ENCODE measurements at regions not wholly inside any gene's neighbourhood (a gene's known extent, or its start where the extent isn't known, plus 50 kb on each side); places are given as distances from the start of the nearest gene placed in this dataset.

DNA sequence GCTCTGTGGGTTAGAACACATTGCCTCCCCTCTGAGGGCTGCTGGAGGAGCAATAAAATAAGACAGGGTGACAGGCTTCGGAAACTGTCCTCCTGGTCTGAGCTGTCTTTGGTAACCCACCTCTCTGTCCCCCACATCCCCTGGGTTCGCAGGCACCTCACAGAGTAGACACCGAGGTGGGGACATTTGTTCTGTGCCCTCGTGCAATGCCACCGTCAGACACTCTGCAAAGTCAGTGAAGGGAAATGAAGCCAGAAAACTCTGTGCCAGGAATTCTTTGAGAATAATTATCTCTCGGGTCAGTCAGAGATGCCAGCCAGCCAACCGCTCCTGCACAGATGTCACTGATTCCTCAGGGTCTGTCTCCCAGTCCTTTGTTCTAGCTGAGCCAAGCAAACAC, 493.6 kb downstream of the FOXO1 start:
- H3K36me3 Mint-ChIP-seq (ENCODE audit: low read depth), result no peaks in the 10 kb centered on the region
- H3K27me3 Mint-ChIP-seq (ENCODE audit: low read depth), result peaks cover 17% of the 10 kb centered on the region
- H3K27ac Mint-ChIP-seq, result no peak overlapping the region
- no peak overlapping the region for H3K4me3 Mint-ChIP-seq
- H3K9me3 Mint-ChIP-seq, result no peaks in the 10 kb centered on the region
- H3K4me1 Mint-ChIP-seq, result peaks cover 39% of the 10 kb centered on the region
- TF ChIP-seq, protein P1, sequence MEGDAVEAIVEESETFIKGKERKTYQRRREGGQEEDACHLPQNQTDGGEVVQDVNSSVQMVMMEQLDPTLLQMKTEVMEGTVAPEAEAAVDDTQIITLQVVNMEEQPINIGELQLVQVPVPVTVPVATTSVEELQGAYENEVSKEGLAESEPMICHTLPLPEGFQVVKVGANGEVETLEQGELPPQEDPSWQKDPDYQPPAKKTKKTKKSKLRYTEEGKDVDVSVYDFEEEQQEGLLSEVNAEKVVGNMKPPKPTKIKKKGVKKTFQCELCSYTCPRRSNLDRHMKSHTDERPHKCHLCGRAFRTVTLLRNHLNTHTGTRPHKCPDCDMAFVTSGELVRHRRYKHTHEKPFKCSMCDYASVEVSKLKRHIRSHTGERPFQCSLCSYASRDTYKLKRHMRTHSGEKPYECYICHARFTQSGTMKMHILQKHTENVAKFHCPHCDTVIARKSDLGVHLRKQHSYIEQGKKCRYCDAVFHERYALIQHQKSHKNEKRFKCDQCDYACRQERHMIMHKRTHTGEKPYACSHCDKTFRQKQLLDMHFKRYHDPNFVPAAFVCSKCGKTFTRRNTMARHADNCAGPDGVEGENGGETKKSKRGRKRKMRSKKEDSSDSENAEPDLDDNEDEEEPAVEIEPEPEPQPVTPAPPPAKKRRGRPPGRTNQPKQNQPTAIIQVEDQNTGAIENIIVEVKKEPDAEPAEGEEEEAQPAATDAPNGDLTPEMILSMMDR (IDR thresholded peaks at IDR 0.05; ENCODE audit: unreplicated experiment in 3 of 3), result no peak

DNA sequence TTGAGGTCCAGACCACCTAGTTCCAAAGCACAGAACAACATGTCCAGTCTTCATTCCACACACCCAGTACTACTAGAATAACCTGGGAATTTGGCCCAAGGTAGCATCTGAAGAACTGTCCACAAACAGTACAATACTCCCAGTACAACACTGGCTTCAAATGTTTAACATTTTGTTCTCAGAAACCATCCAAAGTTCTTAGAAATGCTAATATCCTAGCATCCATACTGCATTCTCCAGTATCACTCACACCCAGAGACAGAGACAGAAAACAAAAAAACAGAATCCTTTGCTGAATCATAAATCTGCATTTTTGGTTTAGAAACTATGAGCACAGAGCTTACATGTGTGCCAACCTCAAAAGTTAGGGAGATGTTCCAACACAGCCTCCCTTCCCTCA, 490.8 kb downstream of the FOXO1 start:
- Mint-ChIP-seq H3K27me3 (ENCODE audit: low read depth) (peaks cover 17% of the 10 kb centered on the region), H3K4me3 (no peak overlapping the region), H3K4me1 (peaks cover 29% of the 10 kb centered on the region), H3K27ac (no peak overlapping the region), H3K36me3 (ENCODE audit: low read depth) (no peaks in the 10 kb centered on the region), H3K9me3 (no peaks in the 10 kb centered on the region)
- TF ChIP-seq, protein P1 (IDR thresholded peaks at IDR 0.05; ENCODE audit: unreplicated experiment in 3 of 3), result no peak

DNA sequence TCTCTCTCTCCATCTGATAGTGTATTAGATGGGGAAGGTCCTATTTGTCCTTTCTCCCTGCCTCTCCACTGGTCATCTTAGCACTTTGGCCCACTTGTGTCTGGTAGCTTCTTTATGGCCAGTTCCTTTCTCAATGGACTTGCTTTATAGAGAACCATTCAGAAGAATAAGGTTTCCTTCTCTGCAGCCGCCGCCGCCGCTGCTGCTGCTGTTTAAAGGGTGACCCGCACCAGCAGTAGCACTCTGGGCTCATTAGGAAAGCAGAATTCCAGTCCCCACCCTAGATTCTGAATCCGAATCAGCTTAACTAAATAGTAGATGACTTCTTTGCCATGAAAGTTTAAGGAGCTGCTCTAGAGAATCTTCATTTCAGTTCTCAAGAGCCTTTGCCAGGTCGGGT, 490.2 kb downstream of the FOXO1 start:
- Mint-ChIP-seq H3K27me3 (ENCODE audit: low read depth) (peaks cover 17% of the 10 kb centered on the region), H3K27ac (no peak overlapping the region), H3K9me3 (no peaks in the 10 kb centered on the region), H3K4me1 (peaks cover 29% of the 10 kb centered on the region), H3K4me3 (no peak overlapping the region), H3K36me3 (ENCODE audit: low read depth) (no peaks in the 10 kb centered on the region)
- TF ChIP-seq, protein P1 (IDR thresholded peaks at IDR 0.05; ENCODE audit: unreplicated experiment in 3 of 3), result no peak

DNA sequence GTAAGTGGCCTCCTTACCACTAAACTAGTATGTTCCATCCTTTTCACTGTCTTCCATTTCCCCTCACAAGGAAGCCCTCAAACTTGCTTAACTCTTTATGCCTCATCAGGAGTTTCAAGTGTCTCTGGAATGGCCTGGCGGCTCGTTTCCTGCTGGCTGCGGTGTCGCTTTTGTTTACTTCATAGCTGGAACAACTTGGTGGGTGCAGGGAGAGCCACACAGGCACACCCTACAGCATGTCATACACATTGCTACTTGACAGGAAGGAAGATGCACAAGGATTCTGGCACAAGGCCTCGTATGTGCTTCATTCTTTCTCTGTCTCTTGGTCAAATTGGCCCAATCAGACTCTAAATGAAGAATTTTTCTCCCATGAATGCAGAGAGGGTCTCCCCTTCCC, 488.3 kb downstream of the FOXO1 start:
- peaks cover 24% of the 10 kb centered on the region for H3K4me1 Mint-ChIP-seq
- TF ChIP-seq, protein P1 (IDR thresholded peaks at IDR 0.05; ENCODE audit: unreplicated experiment in 3 of 3), result no peak
- H3K4me3 Mint-ChIP-seq, result no peak overlapping the region
- no peaks in the 10 kb centered on the region for H3K9me3 Mint-ChIP-seq
- no peaks in the 10 kb centered on the region for H3K36me3 Mint-ChIP-seq (ENCODE audit: low read depth)
- peaks cover 3% of the 10 kb centered on the region for H3K27me3 Mint-ChIP-seq (ENCODE audit: low read depth)
- H3K27ac Mint-ChIP-seq, result no peak overlapping the region

DNA sequence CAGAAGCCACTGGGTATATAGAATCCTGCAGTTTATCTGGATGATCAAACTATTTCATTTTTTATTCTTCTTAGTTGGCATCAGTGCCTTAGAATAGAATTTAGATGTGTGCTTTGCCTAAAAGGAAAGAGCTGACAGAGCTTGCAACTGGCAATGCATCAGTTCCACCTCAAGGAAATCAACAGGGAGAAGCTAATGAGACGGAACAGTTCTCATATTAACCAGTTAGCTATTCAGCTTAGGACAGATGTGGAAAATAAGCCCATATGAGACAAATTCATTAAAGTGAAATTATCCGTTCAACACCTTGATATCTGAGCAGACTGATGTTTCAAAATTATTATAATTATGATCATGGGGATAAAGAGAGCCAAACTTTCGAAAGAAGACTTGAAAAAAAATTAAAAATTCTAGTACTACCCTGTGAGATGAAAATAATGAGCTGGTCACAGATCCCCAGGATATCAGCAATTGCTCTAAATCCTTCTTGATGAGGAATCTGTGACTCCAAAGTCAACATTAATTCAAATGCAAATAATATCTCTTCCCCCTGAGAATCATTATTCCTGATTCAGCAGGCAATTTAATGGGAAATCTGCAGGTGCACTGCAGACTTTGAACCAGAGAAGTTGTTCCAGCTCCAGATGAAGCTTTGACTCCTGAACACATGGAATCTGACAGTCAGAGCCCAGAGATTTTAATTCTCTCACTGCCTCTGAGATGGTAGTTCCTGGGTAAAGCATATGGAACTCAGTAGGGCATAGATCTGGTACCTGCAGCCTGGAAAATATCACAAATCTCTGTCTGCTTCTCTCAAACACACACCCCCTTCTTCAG, 486.8 kb downstream of the FOXO1 start:
- no peaks in the 10 kb centered on the region for H3K36me3 Mint-ChIP-seq (ENCODE audit: low read depth)
- peaks cover 3% of the 10 kb centered on the region for H3K27me3 Mint-ChIP-seq (ENCODE audit: low read depth)
- peaks cover 2% of the 10 kb centered on the region for H3K9me3 Mint-ChIP-seq
- H3K4me1 Mint-ChIP-seq, result peaks cover 21% of the 10 kb centered on the region
- TF ChIP-seq, protein P1 (IDR thresholded peaks at IDR 0.05; ENCODE audit: unreplicated experiment in 3 of 3), result no peak
- peak overlapping the region; percentile 5 to 66 (median 47) for H3K27ac Mint-ChIP-seq
- H3K4me3 Mint-ChIP-seq, result no peak overlapping the region

DNA sequence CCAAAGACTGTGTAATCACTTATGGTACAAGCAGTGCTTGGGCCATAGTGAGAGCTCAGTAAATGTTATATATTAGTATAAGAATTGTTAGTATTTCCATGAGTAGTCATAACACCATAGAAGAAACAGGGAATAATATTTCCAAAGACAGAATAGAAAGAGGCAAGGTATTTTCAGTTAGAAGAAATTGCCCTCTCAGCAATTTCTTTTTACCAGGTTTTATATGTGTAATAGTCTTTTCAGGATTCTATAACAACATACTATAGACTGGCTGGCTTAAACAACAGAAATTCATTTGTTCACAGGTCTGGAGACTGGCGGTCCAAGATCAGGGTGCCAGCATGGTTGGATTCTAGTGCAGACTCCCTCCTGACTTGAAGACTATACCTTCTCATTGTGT, 485.7 kb downstream of the FOXO1 start:
- Mint-ChIP-seq H3K4me1 (peaks cover 28% of the 10 kb centered on the region), H3K4me3 (no peak overlapping the region), H3K9me3 (peaks cover 2% of the 10 kb centered on the region), H3K36me3 (ENCODE audit: low read depth) (no peaks in the 10 kb centered on the region), H3K27me3 (ENCODE audit: low read depth) (no peaks in the 10 kb centered on the region), H3K27ac (no peak overlapping the region)
- TF ChIP-seq, protein P1 (IDR thresholded peaks at IDR 0.05; ENCODE audit: unreplicated experiment in 3 of 3), result no peak
